Neural cell (in vitro differentiated cells): ENCODE measurements at regions not wholly inside any gene's neighbourhood (a gene's known extent, or its start where the extent isn't known, plus 50 kb on each side); places are given as distances from the start of the nearest gene placed in this dataset.

Experiments
- H2AFZ ChIP-seq: fragments of 200-600, 300-800 bp; sonication (generic), shearing (Covaris generic); 2 replicates; pipeline ENCODE4 v1.6.0; 2014; ENCODE audit warnings: low read depth, mild to moderate bottlenecking, antibody characterized with exemption, low read length, moderate library complexity
- H3F3A ChIP-seq: fragments of 200-600 bp; shearing (Covaris generic); 2 replicates; pipeline ENCODE4 v1.6.1; 2016; ENCODE audit warnings: mild to moderate bottlenecking, moderate library complexity, mixed read lengths, antibody characterized with exemption, low read length; ENCODE audit not compliant: insufficient read depth, poor library complexity, severe bottlenecking
- H3K27ac ChIP-seq: fragments of 200-600, 300-800 bp; sonication (generic), shearing (Covaris generic); 2 replicates; pipeline ENCODE4 v1.5.1; 2014; ENCODE audit warnings: mild to moderate bottlenecking, low read length, moderate library complexity
- H3K27me3 ChIP-seq: fragments of 300-800, 200-600 bp; sonication (generic), shearing (Covaris generic); 2 replicates; pipeline ENCODE4 v1.6.0; 2014; ENCODE audit warnings: mild to moderate bottlenecking, low read depth, low read length, moderate library complexity; ENCODE audit not compliant: insufficient read depth
- H3K36me3 ChIP-seq: fragments of 300-800, 200-600 bp; sonication (generic), shearing (Covaris generic); 2 replicates; pipeline ENCODE4 v1.5.1; 2014; ENCODE audit warnings: mild to moderate bottlenecking, antibody characterized with exemption, low read length, moderate library complexity; ENCODE audit not compliant: insufficient read depth
- H3K4me2 ChIP-seq: fragments of 300-800, 200-600 bp; sonication (generic), shearing (Covaris generic); 2 replicates; pipeline ENCODE4 v1.6.0; 2014; ENCODE audit warnings: mild to moderate bottlenecking, low read length
- H3K4me3 ChIP-seq: fragments of 300-800, 200-600 bp; sonication (generic), shearing (Covaris generic); 2 replicates; pipeline ENCODE4 v1.5.1; 2014; ENCODE audit warnings: mild to moderate bottlenecking, low read length, moderate library complexity
- H3K79me2 ChIP-seq: fragments of 200-600 bp; shearing (Covaris generic); replicated peaks from 2 replicates; pipeline ENCODE4 v1.6.0; 2014; ENCODE audit warnings: mild to moderate bottlenecking, low read length, moderate library complexity; ENCODE audit not compliant: insufficient read depth
- H3K9ac ChIP-seq: fragments of 300-800, 200-600 bp; sonication (generic), shearing (Covaris generic); 2 replicates; pipeline ENCODE4 v1.6.1; 2016; ENCODE audit warnings: mild to moderate bottlenecking, low read length, mixed read lengths
- H3K9me2 ChIP-seq: fragments of 200-600 bp; shearing (Covaris generic); 2 replicates; pipeline ENCODE4 v1.6.1; 2016; ENCODE audit warnings: mild to moderate bottlenecking, low read length, mixed read lengths; ENCODE audit not compliant: insufficient read depth
- H3K9me3 ChIP-seq: fragments of 200-600, 300-800 bp; sonication (generic), shearing (Covaris generic); 2 replicates; pipeline ENCODE4 v1.6.1; 2016; ENCODE audit warnings: mild to moderate bottlenecking, mixed run types, low read length, moderate library complexity, mixed read lengths
- H4K20me1 ChIP-seq: fragments of 200-600 bp; shearing (Covaris generic); 2 replicates; pipeline ENCODE4 v1.6.1; 2016; ENCODE audit warnings: mild to moderate bottlenecking, mixed run types; ENCODE audit not compliant: insufficient read depth
- CTCF ChIP-seq: fragments of 450-650 bp; IDR thresholded peaks from 2 replicates; pipeline ENCODE4 v1.5.1; 2014; ENCODE audit warnings: antibody characterized with exemption, mild to moderate bottlenecking, moderate library complexity; ENCODE audit not compliant: poor library complexity, severe bottlenecking
- EP300 ChIP-seq: fragments of 450-650 bp; conservative IDR thresholded peaks from 2 replicates; pipeline ENCODE4 v1.6.1; 2014; ENCODE audit warnings: antibody characterized with exemption, mild to moderate bottlenecking, moderate library complexity; ENCODE audit not compliant: poor library complexity, severe bottlenecking
- EZH2 ChIP-seq: fragments of 200-600, 300-800 bp; shearing (Covaris generic), sonication (generic); IDR thresholded peaks from 2 replicates; pipeline ENCODE4 v1.6.1; 2014; ENCODE audit warnings: antibody characterized with exemption, low read length, borderline replicate concordance, mild to moderate bottlenecking; ENCODE audit not compliant: insufficient read depth, poor library complexity, severe bottlenecking
- MXI1 ChIP-seq: fragments of 450-650 bp; conservative IDR thresholded peaks from 2 replicates; pipeline ENCODE4 v1.6.1; 2014; ENCODE audit warnings: antibody characterized with exemption, mild to moderate bottlenecking; ENCODE audit not compliant: poor library complexity, severe bottlenecking
- POLR2AphosphoS5 ChIP-seq: IDR thresholded peaks from 2 replicates; pipeline ENCODE4 v1.6.1; 2012
- RAD21 ChIP-seq: fragments of 450-650 bp; conservative IDR thresholded peaks from 2 replicates; pipeline ENCODE4 v1.6.1; 2014; ENCODE audit warnings: antibody characterized with exemption, mild to moderate bottlenecking, moderate library complexity
- REST ChIP-seq: IDR thresholded peaks from 2 replicates; pipeline ENCODE4 v1.6.1; 2012; ENCODE audit warnings: borderline replicate concordance
- SMC3 ChIP-seq: fragments of 450-650 bp; conservative IDR thresholded peaks from 2 replicates; pipeline ENCODE4 v1.6.1; 2014; ENCODE audit warnings: antibody characterized with exemption, mild to moderate bottlenecking, moderate library complexity; ENCODE audit not compliant: poor library complexity
- TAF1 ChIP-seq: IDR thresholded peaks from 2 replicates; pipeline ENCODE4 v1.6.1; 2012; ENCODE audit warnings: low read depth

- no peak overlapping the region for H3K9ac ChIP-seq
- H3K79me2 ChIP-seq, result no peaks in the 10 kb centered on the region
- H4K20me1 ChIP-seq, result no peaks in the 10 kb centered on the region
- no peaks in the 10 kb centered on the region for H3K9me3 ChIP-seq
- H2AFZ ChIP-seq, result no peak overlapping the region
- no peak overlapping the region for H3K4me2 ChIP-seq
- no peaks in the 10 kb centered on the region for H3K36me3 ChIP-seq
- H3K27me3 ChIP-seq, result no peaks in the 10 kb centered on the region
- H3K9me2 ChIP-seq, result no peaks in the 10 kb centered on the region
- no peak overlapping the region for H3K4me3 ChIP-seq
- TF ChIP-seq EP300 (no peak), CTCF (no peak), POLR2AphosphoS5 (no peak), EZH2 (no peak)
- H3K27ac ChIP-seq, result no peak overlapping the region
- H3F3A ChIP-seq, result no peaks in the 10 kb centered on the region
These were observed 310.3 kb downstream of the NXPE2 start for GRCh38 chr11:114988644-114989043.

GRCh38 chr11:114989536-114989935, 311.2 kb downstream of the NXPE2 start:
- H3K9me2 ChIP-seq, result no peaks in the 10 kb centered on the region
- H4K20me1 ChIP-seq, result no peaks in the 10 kb centered on the region
- no peaks in the 10 kb centered on the region for H3K27me3 ChIP-seq
- H3K9me3 ChIP-seq, result no peaks in the 10 kb centered on the region
- no peak overlapping the region for H3K9ac ChIP-seq
- no peaks in the 10 kb centered on the region for H3K36me3 ChIP-seq
- H3K4me3 ChIP-seq, result no peak overlapping the region
- no peak for TF ChIP-seq MXI1
- TF ChIP-seq CTCF, result no peak
- no peak for TF ChIP-seq EP300
- no peak for TF ChIP-seq REST
- TF ChIP-seq EZH2, result no peak
- TF ChIP-seq RAD21, result no peak
- no peak for TF ChIP-seq SMC3
- TF ChIP-seq TAF1, result no peak
- TF ChIP-seq POLR2AphosphoS5, result no peak
- H2AFZ ChIP-seq, result no peak overlapping the region
- no peak overlapping the region for H3K27ac ChIP-seq
- no peaks in the 10 kb centered on the region for H3K79me2 ChIP-seq
- no peak overlapping the region for H3K4me2 ChIP-seq
- H3F3A ChIP-seq, result no peaks in the 10 kb centered on the region
